ENCODE measurements at regions not wholly inside any gene's neighbourhood (a gene's known extent, or its start where the extent isn't known, plus 50 kb on each side); places are given as distances from the start of the nearest gene placed in this dataset.

- TF ChIP-seq, protein P1, sequence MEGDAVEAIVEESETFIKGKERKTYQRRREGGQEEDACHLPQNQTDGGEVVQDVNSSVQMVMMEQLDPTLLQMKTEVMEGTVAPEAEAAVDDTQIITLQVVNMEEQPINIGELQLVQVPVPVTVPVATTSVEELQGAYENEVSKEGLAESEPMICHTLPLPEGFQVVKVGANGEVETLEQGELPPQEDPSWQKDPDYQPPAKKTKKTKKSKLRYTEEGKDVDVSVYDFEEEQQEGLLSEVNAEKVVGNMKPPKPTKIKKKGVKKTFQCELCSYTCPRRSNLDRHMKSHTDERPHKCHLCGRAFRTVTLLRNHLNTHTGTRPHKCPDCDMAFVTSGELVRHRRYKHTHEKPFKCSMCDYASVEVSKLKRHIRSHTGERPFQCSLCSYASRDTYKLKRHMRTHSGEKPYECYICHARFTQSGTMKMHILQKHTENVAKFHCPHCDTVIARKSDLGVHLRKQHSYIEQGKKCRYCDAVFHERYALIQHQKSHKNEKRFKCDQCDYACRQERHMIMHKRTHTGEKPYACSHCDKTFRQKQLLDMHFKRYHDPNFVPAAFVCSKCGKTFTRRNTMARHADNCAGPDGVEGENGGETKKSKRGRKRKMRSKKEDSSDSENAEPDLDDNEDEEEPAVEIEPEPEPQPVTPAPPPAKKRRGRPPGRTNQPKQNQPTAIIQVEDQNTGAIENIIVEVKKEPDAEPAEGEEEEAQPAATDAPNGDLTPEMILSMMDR (IDR thresholded peaks at IDR 0.05; ENCODE audit: low read depth, low read length, poor library complexity, severe bottlenecking): no peak
- TF ChIP-seq EZH2phosphoT487 (IDR thresholded peaks at IDR 0.05; ENCODE audit: borderline replicate concordance, low read length): no peak
These were observed 103.0 kb upstream of the CARD11 start for GRCh38 chr7:3146571-3147226.
